ENCODE measurements at regions not wholly inside any gene's neighbourhood (a gene's known extent, or its start where the extent isn't known, plus 50 kb on each side); places are given as distances from the start of the nearest gene placed in this dataset.

DNA sequence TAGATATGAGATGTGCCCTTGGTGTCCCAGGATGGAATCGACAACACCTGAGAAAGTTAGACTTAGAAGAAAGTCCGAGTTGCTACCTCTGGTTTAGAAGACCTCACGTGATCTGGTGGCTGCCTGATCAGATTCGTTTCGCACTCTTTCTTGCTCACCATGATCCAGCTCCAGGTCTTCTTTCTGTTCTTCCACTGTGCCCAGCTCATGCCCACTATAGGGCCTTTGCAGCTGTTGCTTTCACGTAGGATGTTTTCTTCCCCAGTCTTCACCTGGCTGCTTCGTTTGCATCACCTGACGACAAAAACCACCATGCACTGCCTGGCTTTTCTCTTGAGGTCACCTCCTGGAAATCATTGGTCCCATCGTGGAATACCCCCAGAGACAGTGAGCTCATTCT is 311.1 kb downstream of the PRDM2 start:
- no peak overlapping the region for H3K27ac ChIP-seq (ENCODE audit: low read depth in 1 of 2, low read length in 2 of 2)
- no peak overlapping the region for H3K9ac ChIP-seq (ENCODE audit: insufficient read depth, low read length, poor library complexity, severe bottlenecking)
- Mint-ChIP-seq H3K36me3 (no peaks in the 10 kb centered on the region), H3K4me1 (no peaks in the 10 kb centered on the region), H3K27ac (no peak overlapping the region), H3K27me3 (ENCODE audit: low read depth in 3 of 3) (peaks cover 0 to 4% (median 1%) of the 10 kb centered on the region in 3 donors), H3K4me3 (no peak overlapping the region), H3K9me3 (peaks cover 0 to 2% (median 0%) of the 10 kb centered on the region in 7 donors)
- H3K4me1 ChIP-seq (ENCODE audit: control insufficient read depth in 1 of 2, insufficient read depth in 2 of 2, low read length in 2 of 2): no peaks in the 10 kb centered on the region
- no peak overlapping the region for H3K4me2 ChIP-seq (replicated peaks; ENCODE audit: extremely low read depth, low read length, poor library complexity, severe bottlenecking)
- 75% methylated on average over 8 of the region's 9 CpGs for WGBS (ENCODE audit: insufficient coverage)
- H3K27me3 ChIP-seq (ENCODE audit: control insufficient read depth in 2 of 2, insufficient read depth in 2 of 2, low read length in 2 of 2): no peaks in the 10 kb centered on the region
- H2AFZ ChIP-seq (ENCODE audit: insufficient read depth, low read depth, low read length, poor library complexity, severe bottlenecking): no peak overlapping the region
- intact Hi-C loops (cut with micrococcal nuclease): no loop called here
- no peak overlapping the region for H3K4me3 ChIP-seq (replicated peaks in 1 of 3; ENCODE audit: low read depth in 2 of 3, low read length in 3 of 3)
- DNase-seq: no peak
- no peaks in the 10 kb centered on the region for H3K9me3 ChIP-seq (replicated peaks in 1 of 2; ENCODE audit: control insufficient read depth in 1 of 2, insufficient read depth in 1 of 2, low read length in 2 of 2)
- no peaks in the 10 kb centered on the region for H3K79me2 ChIP-seq (ENCODE audit: insufficient read depth, low read length)
- TF ChIP-seq, protein P1, sequence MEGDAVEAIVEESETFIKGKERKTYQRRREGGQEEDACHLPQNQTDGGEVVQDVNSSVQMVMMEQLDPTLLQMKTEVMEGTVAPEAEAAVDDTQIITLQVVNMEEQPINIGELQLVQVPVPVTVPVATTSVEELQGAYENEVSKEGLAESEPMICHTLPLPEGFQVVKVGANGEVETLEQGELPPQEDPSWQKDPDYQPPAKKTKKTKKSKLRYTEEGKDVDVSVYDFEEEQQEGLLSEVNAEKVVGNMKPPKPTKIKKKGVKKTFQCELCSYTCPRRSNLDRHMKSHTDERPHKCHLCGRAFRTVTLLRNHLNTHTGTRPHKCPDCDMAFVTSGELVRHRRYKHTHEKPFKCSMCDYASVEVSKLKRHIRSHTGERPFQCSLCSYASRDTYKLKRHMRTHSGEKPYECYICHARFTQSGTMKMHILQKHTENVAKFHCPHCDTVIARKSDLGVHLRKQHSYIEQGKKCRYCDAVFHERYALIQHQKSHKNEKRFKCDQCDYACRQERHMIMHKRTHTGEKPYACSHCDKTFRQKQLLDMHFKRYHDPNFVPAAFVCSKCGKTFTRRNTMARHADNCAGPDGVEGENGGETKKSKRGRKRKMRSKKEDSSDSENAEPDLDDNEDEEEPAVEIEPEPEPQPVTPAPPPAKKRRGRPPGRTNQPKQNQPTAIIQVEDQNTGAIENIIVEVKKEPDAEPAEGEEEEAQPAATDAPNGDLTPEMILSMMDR (IDR thresholded peaks at IDR 0.05): no peak
- H4K20me1 ChIP-seq (ENCODE audit: insufficient read depth, low read length): no peaks in the 10 kb centered on the region
- no peaks in the 10 kb centered on the region for H3K36me3 ChIP-seq (replicated peaks in 1 of 2; ENCODE audit: control insufficient read depth in 1 of 2, insufficient read depth in 2 of 2, low read length in 2 of 2)

DNA sequence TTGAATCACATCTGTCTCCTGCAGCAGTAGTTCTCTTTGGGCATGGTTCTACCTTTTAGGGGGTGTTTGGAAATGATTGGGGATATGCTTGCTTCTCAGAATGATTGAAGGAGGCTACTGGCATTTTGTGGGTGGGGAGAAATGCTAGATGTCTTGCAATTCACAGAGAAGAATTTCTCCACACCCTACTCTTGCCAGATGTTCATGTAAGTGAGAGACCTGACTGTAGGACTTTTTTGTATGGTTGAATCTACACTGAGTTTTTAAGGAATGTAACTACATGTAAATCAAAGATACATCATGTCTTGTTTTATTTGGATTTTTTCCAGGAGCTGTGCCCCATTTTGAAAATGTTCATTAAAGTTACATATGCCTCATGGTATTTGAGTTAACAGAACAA is 311.9 kb downstream of the PRDM2 start:
- Histone ChIP-seq H3K27me3 (ENCODE audit: control insufficient read depth in 2 of 2, insufficient read depth in 2 of 2, low read length in 2 of 2) (no peaks in the 10 kb centered on the region), H3K9me3 (replicated peaks in 1 of 2; ENCODE audit: control insufficient read depth in 1 of 2, insufficient read depth in 1 of 2, low read length in 2 of 2) (no peaks in the 10 kb centered on the region), H3K79me2 (ENCODE audit: insufficient read depth, low read length) (no peaks in the 10 kb centered on the region), H4K20me1 (ENCODE audit: insufficient read depth, low read length) (no peaks in the 10 kb centered on the region), H3K27ac (ENCODE audit: low read depth in 1 of 2, low read length in 2 of 2) (no peak overlapping the region), H3K4me2 (replicated peaks; ENCODE audit: extremely low read depth, low read length, poor library complexity, severe bottlenecking) (no peak overlapping the region), H3K9ac (ENCODE audit: insufficient read depth, low read length, poor library complexity, severe bottlenecking) (no peak overlapping the region), H3K4me1 (ENCODE audit: control insufficient read depth in 1 of 2, insufficient read depth in 2 of 2, low read length in 2 of 2) (no peaks in the 10 kb centered on the region), H3K36me3 (replicated peaks in 1 of 2; ENCODE audit: control insufficient read depth in 1 of 2, insufficient read depth in 2 of 2, low read length in 2 of 2) (no peaks in the 10 kb centered on the region), H3K4me3 (replicated peaks in 1 of 3; ENCODE audit: low read depth in 2 of 3, low read length in 3 of 3) (no peak overlapping the region), H2AFZ (ENCODE audit: insufficient read depth, low read depth, low read length, poor library complexity, severe bottlenecking) (no peak overlapping the region)
- Mint-ChIP-seq H3K4me3 (no peak overlapping the region), H3K27me3 (ENCODE audit: low read depth in 3 of 3) (peaks cover 0 to 2% (median 1%) of the 10 kb centered on the region in 3 donors), H3K4me1 (no peaks in the 10 kb centered on the region), H3K9me3 (peaks cover 0 to 2% (median 0%) of the 10 kb centered on the region in 7 donors), H3K36me3 (no peaks in the 10 kb centered on the region), H3K27ac (no peak overlapping the region)
- TF ChIP-seq, protein P1 (IDR thresholded peaks at IDR 0.05): no peak
- intact Hi-C loops (cut with micrococcal nuclease): no loop called here
- no peak for DNase-seq
